SK-MEL-5 (cell line): ENCODE measurements at regions not wholly inside any gene's neighbourhood (a gene's known extent, or its start where the extent isn't known, plus 50 kb on each side); places are given as distances from the start of the nearest gene placed in this dataset.

Source experiments
- DNase-seq: peaks from one replicate; pipeline ENCODE4 v3.0.0-alpha.2; 2016; ENCODE audit warnings: low read depth, low spot score
- in situ Hi-C: cut with HindIII; loops from 2 replicates; pipeline ENCODE4 v1.10.0; 2016; ENCODE audit warnings: low sequenced_read_pairs, high pct_unique_total_duplicates, low pct_unique_long_range_greater_than_20kb

DNA sequence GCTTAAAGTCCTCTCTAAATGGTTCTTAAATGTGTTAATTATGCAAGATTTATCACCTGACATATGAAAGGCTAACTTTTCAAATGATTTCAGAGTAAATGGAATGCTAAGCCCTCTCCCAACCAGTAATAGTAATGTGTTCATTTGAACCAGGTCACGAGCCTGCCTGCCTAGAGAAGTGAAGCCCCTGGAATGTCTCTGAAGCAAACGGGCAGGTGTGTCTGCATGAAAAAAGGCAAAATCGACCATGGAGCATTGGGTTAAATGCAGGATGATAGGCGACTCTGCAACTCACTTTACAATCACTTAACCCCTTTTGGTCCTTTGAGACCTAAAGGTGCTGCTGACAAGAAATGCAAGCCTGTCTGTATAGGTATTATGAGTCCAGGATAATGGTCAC is 798.4 kb upstream of the ACVR2A start:
- DNase-seq = no peak
- in situ Hi-C loops = no loop called here

DNA sequence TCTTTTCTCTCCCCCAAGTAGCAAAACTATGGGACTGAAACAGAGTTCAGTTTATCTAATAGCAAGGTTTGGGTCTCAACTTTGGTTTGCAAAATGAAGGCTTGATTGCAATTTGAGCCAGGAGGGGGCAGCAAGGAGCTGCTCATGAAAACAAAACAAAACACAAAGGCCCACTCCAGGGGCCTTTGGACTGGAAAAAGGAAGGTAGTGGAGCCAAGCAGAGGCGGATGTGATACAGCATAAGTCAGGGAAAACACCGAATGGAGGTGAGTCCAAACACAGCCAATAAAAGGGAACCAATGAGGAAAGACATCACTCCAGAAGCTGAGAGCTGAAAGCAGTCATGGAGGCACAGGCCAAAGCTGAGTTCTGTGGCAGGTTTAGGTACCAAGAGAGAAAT is 799.7 kb upstream of the ACVR2A start:
- in situ Hi-C loops = no loop called here
- DNase-seq = peak; percentile 55

DNA sequence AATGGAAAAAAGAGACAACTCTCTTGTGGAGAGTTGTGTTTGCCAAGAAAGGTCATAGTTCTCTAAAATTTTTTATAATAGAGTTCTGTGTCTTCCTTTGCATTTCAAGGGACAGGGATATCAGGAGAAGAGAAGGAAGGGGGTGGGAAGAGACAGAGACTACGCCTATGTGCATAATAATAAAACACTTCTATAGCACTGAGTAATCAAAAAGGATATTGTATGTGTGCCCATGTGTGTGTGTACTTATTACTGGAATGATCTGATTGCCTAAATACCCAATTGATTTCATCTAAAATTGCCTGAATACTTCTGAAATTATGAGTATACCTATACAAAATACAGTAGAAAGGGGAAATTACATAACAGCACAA is 803.7 kb upstream of the ACVR2A start:
- in situ Hi-C loops = no loop called here
- DNase-seq = no peak

DNA sequence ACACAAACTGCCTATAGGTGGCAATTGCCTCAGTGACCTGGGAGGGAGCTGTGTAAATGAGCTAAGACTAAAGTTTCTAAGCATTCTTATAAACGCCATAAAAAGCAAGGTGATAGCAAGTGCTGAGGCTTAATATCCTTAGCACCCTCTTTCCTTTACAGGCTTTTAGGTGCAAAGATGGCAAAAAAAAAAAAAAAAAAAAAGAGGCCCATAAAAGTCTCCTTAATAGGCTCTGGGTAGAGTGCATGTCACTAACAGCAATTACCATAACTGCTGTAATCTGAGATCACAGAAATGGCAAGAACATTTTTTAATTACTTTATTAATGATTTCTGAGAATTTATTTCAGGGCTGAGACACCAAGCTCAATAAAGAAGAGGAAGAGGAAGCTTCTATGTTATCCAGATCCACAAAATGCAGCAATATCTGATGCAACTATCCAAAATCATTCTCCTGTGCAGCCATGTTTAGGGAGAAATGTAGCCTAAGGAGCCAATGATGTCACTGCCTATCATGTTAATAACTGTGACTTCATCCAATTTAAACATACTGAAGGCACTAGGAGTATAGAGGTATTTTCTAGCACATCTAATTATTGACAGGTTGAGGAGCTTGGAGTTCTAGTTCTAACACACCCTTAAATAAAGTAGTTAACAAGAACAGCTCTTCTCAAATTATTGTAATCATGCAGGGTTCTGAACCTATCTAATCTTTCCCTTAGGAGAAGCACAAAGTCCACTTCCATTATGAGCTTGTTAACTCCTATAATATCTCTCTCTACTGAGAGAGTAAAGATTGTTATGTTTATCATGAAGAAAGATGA is 804.3 kb upstream of the ACVR2A start:
- in situ Hi-C loops = no loop called here
- DNase-seq = no peak

DNA sequence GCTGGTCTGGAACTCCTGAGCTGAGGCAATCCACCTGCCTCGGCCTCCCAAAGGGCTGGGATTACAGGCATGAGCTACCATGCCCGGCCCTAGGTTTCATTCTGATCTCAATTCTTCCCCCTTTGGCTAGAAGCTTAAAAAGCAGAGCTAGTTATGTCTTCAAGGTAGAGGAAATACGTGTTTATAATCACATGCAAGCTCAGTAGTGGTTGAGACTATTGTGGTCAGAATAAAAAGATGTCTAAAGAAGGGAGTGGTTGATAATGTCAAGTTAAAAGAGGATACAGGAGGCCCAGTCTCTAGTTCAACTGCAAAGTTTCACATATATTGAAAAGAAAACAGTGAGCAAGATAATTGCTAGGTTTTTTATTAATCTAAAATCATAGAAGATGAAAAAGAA is 807.8 kb upstream of the ACVR2A start:
- in situ Hi-C loops = no loop called here
- no peak for DNase-seq

DNA sequence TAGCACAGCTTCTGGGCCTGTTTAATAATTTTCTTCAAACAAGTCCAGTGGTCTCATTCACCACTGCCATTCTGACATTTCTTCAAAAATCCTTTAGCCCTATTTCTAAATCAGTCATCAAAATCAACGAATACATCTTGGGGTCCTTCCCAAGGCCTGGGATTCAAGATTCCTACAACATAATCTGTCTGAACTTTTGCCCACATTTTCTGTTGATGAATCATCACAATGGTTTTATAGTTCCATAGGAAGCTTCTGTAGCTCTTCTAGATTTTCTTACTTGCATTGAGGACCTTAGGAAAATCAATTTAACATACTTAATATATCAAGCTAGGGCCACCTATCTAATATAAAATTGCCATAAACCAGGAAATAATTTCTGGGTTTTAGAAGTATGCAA is 811.8 kb upstream of the ACVR2A start:
- in situ Hi-C loops = no loop called here
- no peak for DNase-seq

DNA sequence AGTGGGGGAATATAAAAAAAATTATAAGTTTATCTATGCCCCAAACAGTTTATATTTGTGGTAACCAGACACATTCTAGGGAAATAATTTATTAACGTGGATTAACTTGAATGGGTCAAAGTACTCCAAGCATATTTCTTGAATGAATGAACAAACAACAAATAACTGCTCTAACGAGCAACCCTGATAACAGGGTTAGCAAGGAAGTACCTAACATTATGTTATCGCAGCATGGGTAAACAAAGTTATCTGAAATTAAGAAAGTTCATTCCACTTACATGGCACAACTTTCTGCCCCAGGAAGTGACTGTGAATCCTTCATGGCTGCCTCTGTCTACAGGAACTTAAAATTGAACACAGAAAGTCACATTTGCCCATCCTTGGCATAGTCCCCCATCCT is 812.9 kb upstream of the ACVR2A start:
- no peak for DNase-seq
- in situ Hi-C loops = no loop called here

DNA sequence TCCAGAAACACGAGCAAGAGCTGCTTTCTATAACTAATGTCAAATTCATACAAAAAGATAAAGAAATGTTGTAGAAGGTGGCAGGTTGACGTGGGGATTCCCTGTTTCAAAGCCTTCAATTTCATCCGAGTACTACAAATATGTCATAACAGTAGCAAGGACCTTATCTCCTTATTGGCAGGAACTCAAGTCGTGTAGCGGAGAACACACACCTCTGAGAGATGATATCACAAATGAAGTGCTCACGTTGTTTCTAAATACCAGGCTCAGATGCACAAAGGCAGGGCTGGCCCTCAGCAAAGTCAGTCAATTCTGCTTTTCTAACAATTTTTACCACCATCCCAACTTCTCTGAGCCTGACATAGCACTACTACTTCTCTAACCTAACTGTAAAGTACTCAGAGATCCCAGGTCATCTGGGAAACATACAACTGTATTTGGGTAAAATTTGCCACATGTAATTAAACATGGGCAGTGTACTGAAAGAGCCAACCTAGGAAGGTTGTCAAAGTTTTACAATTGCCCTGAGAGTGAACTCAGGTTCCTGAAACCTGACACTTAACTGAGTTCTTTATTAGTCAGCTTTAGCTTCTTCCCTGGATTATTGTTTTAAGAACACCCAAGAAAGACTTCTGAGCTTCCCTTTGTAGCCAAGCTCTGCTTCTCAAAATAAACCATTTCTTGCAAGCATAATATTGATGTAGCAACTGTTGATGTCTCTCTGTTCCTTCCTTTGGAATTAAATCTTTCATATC is 813.7 kb upstream of the ACVR2A start:
- no peak for DNase-seq
- in situ Hi-C loops = no loop called here

DNA sequence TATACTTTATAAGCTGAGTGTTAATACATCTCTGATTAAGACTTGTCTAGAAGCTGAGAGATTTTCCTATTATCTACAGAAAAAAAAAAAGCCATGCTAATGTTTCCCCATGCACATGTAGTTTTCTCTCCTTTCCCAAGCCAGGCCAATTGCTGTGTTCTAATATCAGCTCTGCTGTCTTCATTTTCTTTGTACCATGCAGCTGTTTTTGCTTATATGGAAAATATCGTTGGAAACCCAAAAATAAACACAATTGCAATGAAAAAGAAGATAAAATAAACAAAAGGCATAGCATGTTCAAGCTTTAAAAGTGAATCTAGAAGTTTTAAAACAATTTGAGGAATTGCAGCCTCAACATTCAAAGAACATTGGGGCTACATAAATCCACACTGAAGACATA is 817.4 kb upstream of the ACVR2A start:
- in situ Hi-C loops = no loop called here
- DNase-seq = no peak

DNA sequence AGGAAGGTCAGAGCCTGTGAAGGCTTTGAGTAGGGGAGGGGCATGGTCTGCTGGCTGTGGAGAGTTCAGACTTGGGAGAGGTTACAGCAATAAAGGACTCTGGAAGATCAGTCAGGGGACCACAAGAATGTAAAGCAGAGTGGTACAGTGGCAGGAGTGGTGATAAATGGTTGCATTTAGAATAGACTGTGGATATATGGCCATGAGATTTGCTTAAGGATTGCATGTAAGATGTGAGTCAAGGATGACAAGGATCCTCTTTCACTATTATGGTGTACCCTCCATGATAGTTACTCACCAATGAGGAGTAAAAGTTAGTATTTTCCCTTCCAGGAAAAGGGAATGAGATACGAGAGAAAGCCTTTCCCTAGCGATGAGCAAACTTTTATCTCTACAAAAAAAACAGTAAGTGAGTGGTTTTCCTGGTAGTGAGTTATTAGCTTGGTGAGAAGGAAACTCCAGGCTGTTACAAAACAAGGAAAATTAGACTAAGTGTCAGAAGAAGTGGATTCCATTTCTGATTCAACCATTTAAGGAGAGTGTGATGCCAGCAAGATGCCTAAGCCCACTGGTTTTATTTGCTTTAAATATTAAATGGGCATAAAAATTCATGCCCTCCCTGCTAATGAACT is 818.0 kb upstream of the ACVR2A start:
- in situ Hi-C loops = no loop called here
- DNase-seq = no peak

DNA sequence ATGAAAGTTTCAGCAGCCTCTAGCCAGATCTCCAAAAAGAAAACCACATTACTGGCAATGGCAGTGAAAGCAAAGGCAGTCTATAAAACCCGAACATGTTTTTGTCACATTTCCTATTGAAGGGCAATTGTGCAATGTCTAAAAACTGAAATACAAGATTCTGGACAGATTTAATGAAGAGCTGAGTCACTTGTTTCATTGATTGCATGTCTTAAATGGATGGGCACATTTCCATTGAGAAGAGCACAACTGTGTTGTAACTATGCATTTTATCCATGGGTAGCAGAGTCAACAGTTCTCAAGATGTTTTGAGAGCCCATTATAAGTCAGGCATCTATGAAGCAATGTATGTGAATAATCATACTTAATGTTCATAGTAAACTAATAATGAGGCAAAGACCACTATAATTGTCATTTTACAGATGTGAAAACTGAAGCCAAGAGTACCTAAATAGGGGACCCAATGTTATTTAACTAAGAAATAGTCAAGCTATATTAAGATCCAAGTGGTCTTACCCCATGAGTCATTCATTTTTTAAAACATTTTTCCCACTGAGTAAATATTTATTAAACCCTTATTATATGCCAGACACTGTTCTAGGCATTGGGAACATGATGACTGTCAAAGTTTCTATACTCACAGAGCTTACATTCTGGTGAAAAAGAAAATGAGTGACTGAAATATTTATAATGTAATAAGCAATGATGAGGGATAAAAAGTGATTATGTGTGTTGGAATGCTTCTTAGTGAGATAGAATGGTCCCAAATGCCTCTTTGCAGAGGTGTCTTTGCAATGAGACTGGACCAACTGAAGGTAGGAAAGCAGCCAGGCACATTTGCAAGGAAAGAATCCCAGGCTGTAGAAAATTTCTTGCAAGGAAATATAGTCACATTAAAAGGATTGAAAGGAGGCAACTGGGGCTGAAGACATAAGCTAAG is 818.9 kb upstream of the ACVR2A start:
- DNase-seq = no peak
- in situ Hi-C loops = no loop called here

DNA sequence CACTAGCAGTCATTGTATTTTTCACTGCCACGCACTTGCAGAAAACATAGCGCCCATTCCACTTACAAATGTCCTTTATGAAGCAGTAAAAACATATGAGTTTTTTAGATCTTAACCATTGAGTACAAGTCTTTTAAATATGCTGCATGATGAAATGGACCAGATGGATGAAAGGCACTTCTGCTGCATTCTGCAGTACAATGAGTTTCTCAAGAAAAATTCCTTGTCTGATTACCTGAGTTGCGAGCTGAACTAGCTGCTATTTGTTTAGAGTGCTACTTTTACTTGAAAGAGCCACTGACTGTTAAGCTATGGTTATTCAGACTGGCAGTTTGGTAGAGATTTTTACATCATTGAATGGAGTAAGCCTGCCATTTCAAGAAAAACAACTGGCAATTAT is 825.5 kb upstream of the ACVR2A start:
- in situ Hi-C loops = no loop called here
- no peak for DNase-seq

DNA sequence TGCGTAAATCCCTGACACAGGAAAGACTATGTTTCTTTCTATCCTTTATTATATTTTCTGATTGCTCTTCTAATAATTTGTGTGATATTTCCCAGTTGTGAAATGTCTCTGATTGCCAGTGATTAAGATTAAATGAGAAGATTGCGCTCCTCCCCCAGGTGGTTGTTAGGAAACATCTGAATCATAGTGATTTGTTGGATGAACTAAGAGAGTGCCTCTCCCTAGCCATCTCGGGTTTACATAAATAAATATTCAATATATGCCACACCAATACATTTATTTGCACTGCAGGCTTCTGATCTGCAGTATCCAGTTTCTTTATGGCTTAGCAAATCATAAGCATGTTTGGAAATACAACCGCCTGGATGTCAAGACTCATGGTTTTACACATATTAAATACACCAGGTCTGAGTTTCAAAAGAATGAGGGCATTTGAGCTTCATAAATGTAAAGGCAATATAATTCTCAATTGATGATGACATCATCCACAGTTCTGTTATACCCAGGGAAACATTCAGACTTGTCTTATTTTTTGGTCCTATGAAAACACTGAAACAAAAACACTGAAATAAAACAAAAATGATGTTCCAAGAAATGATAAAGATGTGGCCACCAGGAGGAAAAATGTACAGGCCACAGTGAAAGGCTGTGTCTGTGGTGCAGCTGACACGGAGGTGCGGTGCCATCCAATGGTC is 826.7 kb upstream of the ACVR2A start:
- no peak for DNase-seq
- in situ Hi-C loops = no loop called here

DNA sequence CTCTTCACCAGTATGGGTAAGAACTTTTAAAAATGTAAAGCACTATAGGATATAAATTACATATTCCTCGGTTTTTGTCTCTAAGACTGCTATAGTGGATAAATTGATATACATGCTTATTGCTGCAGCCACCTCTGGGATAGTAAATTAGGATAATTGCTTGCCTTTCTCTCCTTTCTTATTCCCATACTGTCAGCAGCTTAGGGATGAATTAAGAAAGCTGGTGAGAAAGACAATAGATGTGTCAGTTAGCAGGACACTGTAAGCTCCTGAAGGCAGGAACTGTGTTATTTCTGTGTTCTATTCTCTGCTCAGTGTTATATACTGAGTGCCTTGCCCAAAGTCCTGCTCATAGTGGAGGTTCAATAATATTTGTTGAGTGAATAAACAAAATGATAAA is 828.6 kb upstream of the ACVR2A start:
- in situ Hi-C loops = no loop called here
- DNase-seq = no peak

DNA sequence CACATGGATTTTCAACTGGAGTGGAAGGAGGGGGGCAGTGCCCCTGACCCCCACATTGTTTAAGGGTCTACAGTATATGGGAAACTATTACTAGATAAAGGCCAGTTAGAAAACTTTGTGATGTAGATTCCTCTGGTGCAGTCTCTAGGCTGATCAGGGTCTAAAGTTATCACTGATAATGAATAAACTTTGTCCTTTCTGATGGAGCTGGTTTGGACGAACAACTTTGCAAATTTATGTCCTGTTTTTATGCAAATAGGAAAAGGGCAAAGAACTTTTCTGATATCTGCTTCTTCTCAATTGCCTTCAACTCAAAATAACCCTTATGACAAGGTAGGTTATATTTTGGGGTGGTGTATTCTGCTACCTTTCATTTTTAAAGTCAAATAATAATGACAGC is 829.2 kb upstream of the ACVR2A start:
- no peak for DNase-seq

DNA sequence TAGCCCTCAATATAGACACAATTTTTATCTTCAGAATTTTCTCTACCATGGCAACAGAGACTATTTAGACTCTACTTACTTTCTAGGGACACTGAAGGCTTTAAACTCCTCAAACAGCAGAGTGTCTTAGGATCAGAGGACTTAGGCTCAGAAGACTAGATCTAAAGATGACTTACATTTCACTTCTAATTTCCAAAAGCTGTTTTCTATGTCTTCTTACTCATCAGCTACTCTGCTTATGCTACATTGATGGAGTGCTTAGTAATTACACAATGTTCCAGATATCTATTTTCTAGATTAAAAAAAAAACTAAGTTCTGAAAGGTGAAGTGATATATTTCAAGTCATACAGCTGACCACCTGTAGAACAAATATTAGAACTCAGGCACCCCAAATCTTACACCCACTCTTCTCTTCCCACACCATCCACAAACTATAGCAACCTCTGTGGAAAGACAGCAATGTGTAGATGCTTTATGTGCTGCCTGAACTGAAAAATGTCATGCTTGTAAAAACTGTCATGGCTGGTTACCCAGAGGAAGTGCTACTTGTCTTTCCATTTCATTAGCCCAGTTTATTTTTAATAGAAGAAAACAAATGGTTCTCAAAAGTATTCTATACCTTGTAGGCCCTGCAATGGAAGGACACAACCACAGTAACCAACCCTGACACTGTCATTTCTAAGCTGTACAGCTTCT is 831.0 kb upstream of the ACVR2A start:
- DNase-seq = no peak
- in situ Hi-C loops = no loop called here

More for the DNA sequence above, 829.2 kb upstream of the ACVR2A start:
- in situ Hi-C loops = no loop called here

DNA sequence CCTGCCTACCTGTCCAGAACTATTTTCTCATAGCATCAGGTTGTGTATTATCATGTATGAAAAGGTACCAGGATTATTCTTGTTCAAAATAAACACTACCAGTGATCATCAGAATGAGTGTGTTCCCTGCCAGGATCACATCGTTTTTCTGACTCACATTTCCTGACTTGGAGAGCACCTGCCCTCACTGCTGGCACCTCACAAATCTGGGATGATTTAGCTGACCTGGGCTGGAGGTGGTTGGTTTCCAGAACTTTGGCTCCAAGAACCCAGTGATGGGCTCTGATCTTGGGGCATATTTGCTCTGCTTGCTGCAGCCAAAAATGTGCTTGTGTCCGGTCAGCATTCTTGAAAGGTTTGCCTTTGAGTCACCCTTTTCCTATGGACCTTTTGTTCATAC is 836.3 kb upstream of the ACVR2A start:
- in situ Hi-C loops = no loop called here
- no peak for DNase-seq
